Muscle of leg (tissue), 3 donors: ENCODE measurements at regions not wholly inside any gene's neighbourhood (a gene's known extent, or its start where the extent isn't known, plus 50 kb on each side); places are given as distances from the start of the nearest gene placed in this dataset.

Source experiments
- DNase-seq: peaks from one replicate; pipeline ENCODE4 v3.0.0; 2013
- H3K27ac ChIP-seq: one replicate; pipeline ENCODE4 v1.5.1; 2013; ENCODE audit warnings: mild to moderate bottlenecking, low read length, control low read depth
- H3K27me3 ChIP-seq: one replicate; pipeline ENCODE4 v1.6.1; 2013; ENCODE audit warnings: low read length; ENCODE audit not compliant: control insufficient read depth, insufficient read depth
- H3K36me3 ChIP-seq: one replicate; pipeline ENCODE4 v1.6.1; 2013; ENCODE audit warnings: low read length; ENCODE audit not compliant: control insufficient read depth, insufficient read depth
- H3K4me1 ChIP-seq: one replicate; pipeline ENCODE4 v1.6.1; 2013; ENCODE audit warnings: low read length; ENCODE audit not compliant: control insufficient read depth, insufficient read depth
- H3K4me3 ChIP-seq: one replicate; pipeline ENCODE4 v1.5.1; 2013; ENCODE audit warnings: low read length, control low read depth
- H3K9me3 ChIP-seq: replicated peaks from 2 replicates; pipeline ENCODE4 v1.6.1; 2013; ENCODE audit warnings: low read depth, low read length; ENCODE audit not compliant: control insufficient read depth
- WGBS: methylation state at CpG from one replicate; pipeline ENCODE4 v1.1.5; 2013; ENCODE audit warnings: missing lambda C conversion rate; ENCODE audit not compliant: insufficient coverage; 5-methylcytosine and 5-hydroxymethylcytosine counted together

DNA sequence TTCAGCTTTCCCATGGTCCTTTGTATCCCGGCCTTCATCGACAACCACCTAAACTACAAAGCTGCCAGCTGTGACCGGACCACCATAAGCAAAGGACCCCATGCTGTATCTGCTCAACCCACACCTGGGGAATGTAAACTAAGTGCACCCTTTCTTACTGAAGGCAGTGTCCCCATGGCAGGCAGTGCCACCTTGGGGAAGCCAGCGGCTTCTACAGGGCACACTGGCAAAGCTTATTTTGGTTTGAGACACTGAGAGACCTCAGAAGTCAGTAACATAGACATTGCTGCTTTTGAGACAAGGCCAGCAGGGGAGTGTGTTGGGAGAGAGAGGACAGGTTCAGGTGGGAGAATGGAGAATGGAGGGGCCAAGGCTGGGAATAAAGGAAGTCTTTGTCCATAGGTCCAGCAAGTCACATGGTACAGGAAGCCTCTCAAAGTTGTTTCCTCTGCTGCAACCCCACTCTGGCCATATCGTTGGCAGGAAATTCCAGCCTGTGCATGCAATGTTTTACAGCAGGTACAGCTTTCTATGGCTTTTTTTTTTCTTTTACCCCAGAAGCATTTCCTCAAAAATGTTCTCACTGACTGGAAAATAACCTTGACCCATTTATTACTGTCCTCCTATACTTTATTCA is 85.9 kb upstream of the NPVF start:
- no peak overlapping the region for H3K4me3 ChIP-seq
- DNase-seq = no peak
- no peaks in the 10 kb centered on the region for H3K9me3 ChIP-seq
- H3K27me3 ChIP-seq = no peaks in the 10 kb centered on the region
- H3K4me1 ChIP-seq = peaks cover 2% of the 10 kb centered on the region
- no peaks in the 10 kb centered on the region for H3K36me3 ChIP-seq
- 82% methylated on average over 5 of the region's 5 CpGs for WGBS
- no peak overlapping the region for H3K27ac ChIP-seq

GRCh38 chr7:25314731-25315267 is 86.5 kb upstream of the NPVF start:
- no peak for DNase-seq
- H3K27me3 ChIP-seq = no peaks in the 10 kb centered on the region
- H3K27ac ChIP-seq = no peak overlapping the region
- H3K9me3 ChIP-seq = no peaks in the 10 kb centered on the region
- H3K4me1 ChIP-seq = no peaks in the 10 kb centered on the region
- H3K4me3 ChIP-seq = no peak overlapping the region
- 50% methylated on average over 2 of the region's 10 CpGs for WGBS
- no peaks in the 10 kb centered on the region for H3K36me3 ChIP-seq

- Histone ChIP-seq H3K9me3 (no peaks in the 10 kb centered on the region), H3K4me1 (no peaks in the 10 kb centered on the region), H3K27me3 (no peaks in the 10 kb centered on the region), H3K4me3 (no peak overlapping the region), H3K36me3 (no peaks in the 10 kb centered on the region), H3K27ac (no peak overlapping the region)
- no peak for DNase-seq
- WGBS = 88% methylated on average over 1 of the region's 2 CpGs
These were observed 88.1 kb upstream of the NPVF start for GRCh38 chr7:25316366-25316765.

GRCh38 chr7:25318047-25318446 is 89.8 kb upstream of the NPVF start:
- DNase-seq = no peak
- WGBS = no CpG with 5 or more reads among the region's 1 CpG
- Histone ChIP-seq H3K36me3 (no peaks in the 10 kb centered on the region), H3K9me3 (no peaks in the 10 kb centered on the region), H3K27ac (no peak overlapping the region), H3K4me1 (no peaks in the 10 kb centered on the region), H3K27me3 (no peaks in the 10 kb centered on the region), H3K4me3 (no peak overlapping the region)

- H3K36me3 ChIP-seq = no peaks in the 10 kb centered on the region
- H3K9me3 ChIP-seq = no peaks in the 10 kb centered on the region
- H3K4me3 ChIP-seq = no peak overlapping the region
- H3K27me3 ChIP-seq = no peaks in the 10 kb centered on the region
- no CpG with 5 or more reads among the region's 1 CpG for WGBS
- DNase-seq = no peak
- H3K27ac ChIP-seq = no peak overlapping the region
- no peaks in the 10 kb centered on the region for H3K4me1 ChIP-seq
These were observed 91.4 kb upstream of the NPVF start for GRCh38 chr7:25319707-25320106.

DNA sequence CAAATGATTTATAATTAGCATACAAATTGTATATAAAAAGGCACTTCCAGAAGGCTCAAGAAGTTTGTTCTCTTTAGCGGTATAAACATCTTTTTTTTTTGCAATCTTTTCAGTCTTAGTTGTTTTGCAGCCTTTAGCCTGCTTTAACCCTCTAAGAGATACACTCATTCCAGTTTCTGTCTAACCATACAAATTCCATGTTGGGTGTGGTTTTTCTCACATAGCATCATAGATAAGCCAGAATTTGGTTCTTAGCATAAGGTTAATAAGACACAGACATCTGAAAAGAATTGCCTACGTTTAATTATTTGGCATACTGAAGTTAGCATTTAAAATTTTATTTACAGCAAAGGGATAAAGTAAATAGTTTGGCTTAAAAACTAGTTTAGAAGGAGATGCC is 92.5 kb upstream of the NPVF start:
- Histone ChIP-seq H3K4me3 (no peak overlapping the region), H3K4me1 (no peaks in the 10 kb centered on the region), H3K27me3 (no peaks in the 10 kb centered on the region), H3K9me3 (no peaks in the 10 kb centered on the region), H3K27ac (no peak overlapping the region), H3K36me3 (no peaks in the 10 kb centered on the region)
- DNase-seq = no peak
- no CpG with 5 or more reads among the region's 2 CpGs for WGBS

DNA sequence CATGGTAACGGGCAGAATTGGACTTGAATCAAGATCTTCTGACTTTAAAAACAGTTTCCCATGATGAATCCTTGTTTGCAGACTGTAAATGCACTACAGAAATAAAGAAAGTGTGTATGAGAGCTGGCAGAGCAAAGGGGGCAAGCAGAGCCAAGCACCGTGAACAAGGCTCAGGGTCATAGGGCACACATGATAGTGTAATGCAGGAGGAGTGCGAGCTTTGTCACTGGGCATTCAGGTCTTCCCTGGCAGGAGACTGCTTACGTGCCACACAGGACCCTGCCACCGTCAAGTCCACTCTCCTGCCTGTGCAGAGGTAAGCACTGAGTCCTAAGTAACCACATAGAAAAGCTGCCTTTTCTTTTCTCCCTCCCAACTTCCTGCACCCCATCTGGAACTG is 93.1 kb upstream of the NPVF start:
- Histone ChIP-seq H3K36me3 (no peaks in the 10 kb centered on the region), H3K4me3 (no peak overlapping the region), H3K4me1 (no peaks in the 10 kb centered on the region), H3K27me3 (no peaks in the 10 kb centered on the region), H3K27ac (no peak overlapping the region), H3K9me3 (no peaks in the 10 kb centered on the region)
- no peak for DNase-seq
- 83% methylated on average over 4 of the region's 5 CpGs for WGBS

- H3K4me1 ChIP-seq = no peaks in the 10 kb centered on the region
- no peak overlapping the region for H3K4me3 ChIP-seq
- H3K27me3 ChIP-seq = no peaks in the 10 kb centered on the region
- peak; percentile 60 for DNase-seq
- WGBS = 50% methylated on average over 1 of the region's 3 CpGs
- no peaks in the 10 kb centered on the region for H3K9me3 ChIP-seq
- H3K36me3 ChIP-seq = no peaks in the 10 kb centered on the region
- H3K27ac ChIP-seq = no peak overlapping the region
These were observed 94.2 kb upstream of the NPVF start for GRCh38 chr7:25322473-25322872.

GRCh38 chr7:25325186-25325757 is 97.0 kb upstream of the NPVF start:
- Histone ChIP-seq H3K4me3 (no peak overlapping the region), H3K27me3 (no peaks in the 10 kb centered on the region), H3K4me1 (no peaks in the 10 kb centered on the region), H3K36me3 (no peaks in the 10 kb centered on the region), H3K9me3 (no peaks in the 10 kb centered on the region), H3K27ac (no peak overlapping the region)
- WGBS = no CpG with 5 or more reads among the region's 2 CpGs
- DNase-seq = no peak

DNA sequence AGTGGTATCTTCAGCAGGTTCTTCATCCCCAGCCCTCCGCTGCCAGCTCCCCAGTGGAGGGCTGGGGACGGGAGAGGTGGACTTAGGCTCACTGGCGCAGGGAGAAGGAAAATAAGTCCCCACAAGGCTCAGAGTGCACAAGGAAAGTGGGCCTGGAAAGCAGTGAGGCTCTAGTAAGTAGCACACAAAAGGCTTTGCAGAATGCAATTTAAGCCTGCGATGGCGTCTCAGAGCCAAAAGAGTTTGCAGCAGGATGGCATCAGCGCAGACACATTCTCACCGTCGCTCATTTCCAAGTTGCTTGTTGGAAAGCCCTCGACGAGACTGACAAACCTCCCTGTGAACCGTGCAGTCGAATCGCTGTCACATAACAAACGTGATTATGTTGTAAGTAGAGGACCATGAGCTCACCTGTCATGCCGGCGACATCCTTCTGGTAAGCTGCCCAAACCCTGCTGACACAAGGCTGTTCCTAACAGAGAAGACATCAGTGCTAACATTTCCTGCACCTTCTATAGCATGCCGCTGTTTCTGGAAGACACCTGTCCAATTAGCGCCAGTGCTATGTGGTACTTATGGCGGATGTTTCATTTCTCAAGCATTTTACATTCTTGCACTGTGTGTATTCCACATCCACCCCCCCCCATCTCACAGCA is 98.3 kb upstream of the NPVF start:
- Histone ChIP-seq H3K27ac (no peak overlapping the region), H3K4me3 (no peak overlapping the region), H3K36me3 (no peaks in the 10 kb centered on the region), H3K9me3 (no peaks in the 10 kb centered on the region), H3K27me3 (no peaks in the 10 kb centered on the region), H3K4me1 (no peaks in the 10 kb centered on the region)
- WGBS = 92% methylated on average over 16 of the region's 19 CpGs
- no peak for DNase-seq
